Dendritic cell treated with granulocyte-macrophage colony-stimulating factor and Interleukin-4, amounts not matched to agents 40 ng/mL and 50 ng/mL, for 4 days (primary cell): ENCODE measurements at regions not wholly inside any gene's neighbourhood (a gene's known extent, or its start where the extent isn't known, plus 50 kb on each side); places are given as distances from the start of the nearest gene placed in this dataset.
"Not testable (repeated sequence)": the region's sequence is repeated elsewhere in the genome, so short reads cannot be mapped to it uniquely, and the experiment has no call there.

Experiments used
- H3K27ac Mint-ChIP-seq: one replicate; pipeline ENCODE4 v1.8.0; 2022; ENCODE audit warnings: mild to moderate bottlenecking, mixed read lengths
- H3K27me3 Mint-ChIP-seq: one replicate; pipeline ENCODE4 v1.8.0; 2022; ENCODE audit warnings: mild to moderate bottlenecking, mixed read lengths
- H3K36me3 Mint-ChIP-seq: one replicate; pipeline ENCODE4 v1.8.0; 2022; ENCODE audit warnings: low read depth, mixed read lengths
- H3K4me1 Mint-ChIP-seq: one replicate; pipeline ENCODE4 v1.8.0; 2022; ENCODE audit warnings: low read depth, mixed read lengths
- H3K4me3 Mint-ChIP-seq: one replicate; pipeline ENCODE4 v1.8.0; 2022; ENCODE audit warnings: mild to moderate bottlenecking, moderate library complexity, mixed read lengths
- H3K9me3 Mint-ChIP-seq: one replicate; pipeline ENCODE4 v1.8.0; 2022; ENCODE audit warnings: mixed read lengths
- intact Hi-C: fragments of 100-400 bp; cut with micrococcal nuclease; formaldehyde crosslinking; loops from one replicate; pipeline ENCODE4 v1.15.0; 2022

DNA sequence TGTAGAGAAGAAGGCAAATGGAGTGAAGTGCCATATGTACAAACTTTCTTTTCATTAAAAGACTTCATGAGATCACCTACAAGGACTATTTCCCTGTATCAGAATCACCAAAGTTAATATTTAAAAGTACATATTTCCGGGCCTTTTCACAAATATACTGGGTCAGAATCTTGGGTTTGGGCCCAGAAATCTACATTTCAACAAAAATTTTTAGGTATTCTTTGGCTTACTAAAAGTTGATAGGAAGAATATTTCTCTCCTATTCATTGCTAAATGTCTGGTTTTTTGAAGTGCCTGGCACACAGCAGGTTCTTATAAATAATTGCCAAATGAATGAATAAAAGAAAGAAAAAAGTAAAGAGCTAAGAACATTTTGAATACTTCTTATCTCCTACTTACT is 843.8 kb upstream of the ACVR2A start:
- H3K36me3 Mint-ChIP-seq, result no peaks in the 10 kb centered on the region
- peaks cover 22% of the 10 kb centered on the region for H3K9me3 Mint-ChIP-seq
- no peaks in the 10 kb centered on the region for H3K27me3 Mint-ChIP-seq
- intact Hi-C loops, result no loop called here
- no peak overlapping the region for H3K4me3 Mint-ChIP-seq
- H3K4me1 Mint-ChIP-seq, result no peaks in the 10 kb centered on the region
- no peak overlapping the region for H3K27ac Mint-ChIP-seq

DNA sequence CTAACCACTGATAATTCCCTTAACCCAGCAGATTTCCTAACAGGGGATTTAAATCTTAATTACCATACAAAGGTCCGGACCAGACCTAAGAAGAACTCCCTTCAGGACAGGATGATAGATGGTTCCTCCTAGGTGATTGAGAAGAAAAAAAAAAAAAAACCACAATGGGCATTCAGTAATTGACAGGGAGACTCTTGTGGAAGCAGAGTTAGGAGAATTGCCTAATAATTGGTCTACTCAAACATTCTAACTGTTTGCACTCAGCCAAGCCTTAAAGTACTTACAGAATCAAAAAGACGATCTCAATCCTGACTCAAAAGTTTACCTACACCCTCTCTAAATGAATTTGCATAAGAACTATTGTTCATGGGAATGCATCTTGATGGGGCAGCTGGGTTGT is 844.7 kb upstream of the ACVR2A start:
- H3K4me3 Mint-ChIP-seq, H3K27ac Mint-ChIP-seq, H3K27me3 Mint-ChIP-seq, H3K36me3 Mint-ChIP-seq, intact Hi-C loops, H3K4me1 Mint-ChIP-seq: not testable (repeated sequence)
- H3K9me3 Mint-ChIP-seq, result peaks cover 27% of the 10 kb centered on the region

DNA sequence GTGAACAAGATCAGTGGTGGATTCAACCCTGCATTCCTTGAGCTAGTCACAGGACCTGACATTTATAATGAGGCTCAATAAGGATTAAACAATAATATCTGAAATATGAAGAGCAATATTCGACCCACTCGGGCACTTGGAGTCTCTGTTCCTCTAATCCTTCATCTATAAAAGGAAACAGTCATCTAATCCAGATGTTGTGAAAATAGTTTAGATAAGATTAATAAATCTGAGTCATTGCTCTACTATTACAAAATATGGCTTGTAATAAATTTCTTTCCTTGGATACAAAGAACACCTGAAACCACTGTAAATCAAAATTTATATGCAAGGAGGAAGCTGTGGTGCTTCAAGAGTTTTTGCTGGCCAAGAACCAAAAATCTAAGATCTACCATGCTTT is 846.9 kb upstream of the ACVR2A start:
- Mint-ChIP-seq H3K4me1 (no peaks in the 10 kb centered on the region), H3K27ac (no peak overlapping the region), H3K9me3 (peaks cover 30% of the 10 kb centered on the region), H3K27me3 (no peaks in the 10 kb centered on the region), H3K4me3 (no peak overlapping the region), H3K36me3 (no peaks in the 10 kb centered on the region)
- intact Hi-C loops, result no loop called here

DNA sequence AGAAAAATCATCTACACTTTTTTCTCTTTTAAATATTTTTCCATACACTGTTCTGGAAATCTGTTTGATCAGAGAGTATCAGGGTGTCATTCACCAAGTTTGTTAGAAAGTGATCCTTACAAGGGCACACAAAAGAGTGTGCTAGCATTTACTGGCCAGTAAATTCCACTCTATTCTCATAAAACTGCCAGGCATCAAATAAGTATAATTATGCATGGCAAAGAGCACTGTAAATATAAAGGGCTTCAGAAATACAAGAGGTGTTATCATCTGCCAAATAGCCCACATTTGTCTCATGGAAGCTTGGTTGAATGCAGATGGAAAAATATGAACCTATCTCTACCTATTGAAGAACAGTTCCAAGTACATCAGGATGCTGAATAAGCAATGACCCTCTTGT is 847.3 kb upstream of the ACVR2A start:
- intact Hi-C loops, result no loop called here
- no peaks in the 10 kb centered on the region for H3K36me3 Mint-ChIP-seq
- H3K4me3 Mint-ChIP-seq, result no peak overlapping the region
- no peaks in the 10 kb centered on the region for H3K4me1 Mint-ChIP-seq
- no peak overlapping the region for H3K27ac Mint-ChIP-seq
- no peaks in the 10 kb centered on the region for H3K27me3 Mint-ChIP-seq
- H3K9me3 Mint-ChIP-seq, result peaks cover 30% of the 10 kb centered on the region

DNA sequence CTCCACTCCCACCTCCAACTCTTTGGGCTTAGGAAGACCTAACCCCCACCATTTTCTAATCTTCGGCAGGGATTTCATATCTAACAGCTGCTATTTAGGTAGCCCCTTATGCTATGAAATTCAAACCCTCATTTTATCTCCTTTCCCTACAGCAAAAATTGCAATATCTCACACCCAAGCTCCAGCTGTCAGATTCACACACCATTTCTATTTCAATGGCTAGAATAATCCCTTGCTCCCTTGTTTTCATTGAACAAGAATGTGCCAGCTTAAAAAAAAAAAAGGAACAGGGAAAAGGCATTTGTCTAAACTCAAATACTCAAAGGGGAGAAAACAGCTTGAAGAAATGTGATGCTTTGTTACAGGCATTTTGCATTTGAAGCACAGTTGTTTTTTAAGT is 850.6 kb upstream of the ACVR2A start:
- intact Hi-C loops, result no loop called here
- no peaks in the 10 kb centered on the region for H3K36me3 Mint-ChIP-seq

DNA sequence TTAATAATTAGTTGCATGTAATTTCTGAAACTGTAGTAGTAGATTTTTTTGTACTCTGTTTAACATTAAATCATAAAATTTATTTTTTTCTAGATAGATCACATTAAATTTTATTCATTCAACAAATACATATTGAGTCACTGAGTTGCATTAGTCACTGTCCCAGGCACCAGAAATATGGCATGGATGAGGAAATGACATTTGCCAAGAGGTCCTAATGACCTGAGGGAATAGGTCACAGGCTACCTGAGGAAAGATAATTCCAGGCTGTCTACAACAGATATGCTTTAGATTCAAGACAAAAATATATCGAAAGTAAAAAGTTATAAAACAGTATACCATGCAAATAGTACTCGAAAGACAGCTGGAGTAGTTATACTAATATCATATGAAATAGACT is 852.4 kb upstream of the ACVR2A start:
- Mint-ChIP-seq H3K27ac (no peak overlapping the region), H3K27me3 (no peaks in the 10 kb centered on the region), H3K4me3 (no peak overlapping the region), H3K4me1 (no peaks in the 10 kb centered on the region), H3K36me3 (no peaks in the 10 kb centered on the region), H3K9me3 (peaks cover 8% of the 10 kb centered on the region)
- intact Hi-C loops, result no loop called here

More for the DNA sequence above, 850.6 kb upstream of the ACVR2A start:
- Mint-ChIP-seq H3K4me3 (no peak overlapping the region), H3K4me1 (no peaks in the 10 kb centered on the region), H3K27ac (no peak overlapping the region), H3K9me3 (peaks cover 17% of the 10 kb centered on the region), H3K27me3 (no peaks in the 10 kb centered on the region)

DNA sequence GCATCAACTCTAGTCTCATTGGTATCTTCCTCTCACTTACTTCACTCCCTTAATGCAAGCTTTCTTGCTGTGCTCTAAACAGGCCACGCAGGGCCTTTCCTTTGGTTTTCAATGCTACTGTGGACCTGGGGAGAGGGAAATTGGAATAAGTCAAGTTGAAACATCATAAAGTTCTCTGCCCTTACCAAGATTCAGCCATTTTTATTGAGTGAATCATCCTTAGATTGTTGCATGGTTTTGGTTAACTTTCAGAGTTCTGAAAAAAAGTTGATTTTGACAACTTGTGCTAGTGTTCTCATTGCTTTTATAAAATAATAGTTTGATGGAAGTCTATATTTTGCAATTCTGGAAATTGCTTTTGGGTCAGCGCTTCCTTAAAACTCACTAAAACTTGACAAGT is 852.8 kb upstream of the ACVR2A start:
- intact Hi-C loops, result no loop called here
- Mint-ChIP-seq H3K27ac (no peak overlapping the region), H3K4me3 (no peak overlapping the region), H3K27me3 (no peaks in the 10 kb centered on the region), H3K9me3 (peaks cover 8% of the 10 kb centered on the region), H3K4me1 (no peaks in the 10 kb centered on the region), H3K36me3 (no peaks in the 10 kb centered on the region)

DNA sequence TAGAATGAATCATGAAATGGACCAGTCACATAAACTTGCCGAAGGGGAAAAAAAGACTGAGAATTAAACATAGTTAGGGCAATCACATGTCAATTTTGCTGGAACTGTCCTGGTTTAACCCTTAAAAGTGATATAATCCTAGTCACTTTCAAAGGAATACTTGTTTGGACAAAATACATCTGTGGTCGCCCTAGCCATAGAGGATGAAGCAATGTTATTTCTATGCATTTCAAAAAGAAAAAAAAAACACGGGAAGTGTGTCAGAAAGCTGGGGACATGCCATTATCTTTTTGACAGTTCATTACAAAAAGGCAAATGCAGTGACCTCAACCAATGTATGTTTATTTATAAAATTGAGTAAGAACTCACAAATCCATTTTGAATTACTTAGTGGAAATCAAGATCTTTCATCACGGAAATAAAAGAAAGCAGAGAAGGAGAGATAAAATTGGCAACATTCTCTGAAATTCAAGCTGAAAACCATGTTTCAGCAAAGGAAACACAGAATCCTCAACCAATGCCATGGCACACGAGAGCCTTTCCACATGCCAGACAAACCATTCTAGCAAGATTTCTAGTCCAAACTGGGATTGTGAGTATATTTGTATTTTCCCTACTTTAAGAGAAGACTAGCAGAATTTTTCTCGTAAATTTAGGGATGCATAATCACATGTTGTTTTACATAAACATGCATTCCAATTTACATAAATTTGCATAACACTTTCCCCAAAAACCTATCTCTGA is 854.3 kb upstream of the ACVR2A start:
- H3K27ac Mint-ChIP-seq, result no peak overlapping the region

DNA sequence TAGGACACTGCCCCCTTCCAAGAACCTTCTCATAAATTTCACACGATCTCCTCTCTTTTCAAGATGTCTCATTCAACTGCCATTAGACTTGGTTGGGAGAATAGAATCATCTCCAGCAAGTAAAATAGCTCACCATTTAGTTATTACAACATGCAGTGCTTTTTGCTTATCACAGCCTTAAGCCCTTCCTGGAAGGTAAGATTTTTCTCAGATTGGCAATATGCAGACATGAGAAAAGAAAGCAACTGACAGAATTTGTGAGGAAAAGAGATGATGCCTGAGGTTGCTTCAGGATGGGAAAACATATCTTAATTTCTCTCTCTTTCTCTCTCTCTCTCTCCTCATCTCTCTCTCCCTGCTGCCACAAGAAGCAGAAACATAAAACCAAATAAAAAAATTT is 855.1 kb upstream of the ACVR2A start:
- Mint-ChIP-seq H3K9me3 (no peaks in the 10 kb centered on the region), H3K27ac (no peak overlapping the region), H3K4me3 (no peak overlapping the region), H3K27me3 (no peaks in the 10 kb centered on the region), H3K36me3 (no peaks in the 10 kb centered on the region), H3K4me1 (no peaks in the 10 kb centered on the region)
- intact Hi-C loops, result no loop called here

More for the DNA sequence above, 854.3 kb upstream of the ACVR2A start:
- Mint-ChIP-seq H3K4me3 (no peak overlapping the region), H3K4me1 (no peaks in the 10 kb centered on the region), H3K27me3 (no peaks in the 10 kb centered on the region), H3K9me3 (peaks cover 6% of the 10 kb centered on the region), H3K36me3 (no peaks in the 10 kb centered on the region)
- intact Hi-C loops, result no loop called here

DNA sequence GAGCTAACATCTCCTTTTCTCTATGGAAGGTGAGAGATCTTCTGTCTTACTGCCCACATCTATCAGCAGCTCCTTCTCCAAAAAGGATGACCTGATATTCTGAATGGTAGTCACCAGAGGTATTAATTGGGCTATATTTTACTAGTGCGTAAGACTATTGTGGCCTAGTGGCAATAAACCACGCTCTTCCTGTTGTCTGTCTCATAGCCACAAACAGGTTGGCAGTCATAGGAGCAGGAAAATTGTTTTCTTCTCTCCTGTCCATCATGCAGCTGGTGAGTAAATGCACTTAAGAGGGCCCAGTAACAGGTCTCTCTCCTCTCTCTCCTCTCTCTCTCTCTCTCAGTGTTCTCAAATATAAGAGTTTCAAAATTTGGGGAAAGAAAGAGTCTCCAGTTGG is 856.8 kb upstream of the ACVR2A start:
- H3K4me1 Mint-ChIP-seq, result no peaks in the 10 kb centered on the region
- H3K27ac Mint-ChIP-seq, result no peak overlapping the region
- H3K4me3 Mint-ChIP-seq, result no peak overlapping the region
- H3K36me3 Mint-ChIP-seq, result no peaks in the 10 kb centered on the region
- no peaks in the 10 kb centered on the region for H3K9me3 Mint-ChIP-seq
- no peaks in the 10 kb centered on the region for H3K27me3 Mint-ChIP-seq
- intact Hi-C loops, result no loop called here

DNA sequence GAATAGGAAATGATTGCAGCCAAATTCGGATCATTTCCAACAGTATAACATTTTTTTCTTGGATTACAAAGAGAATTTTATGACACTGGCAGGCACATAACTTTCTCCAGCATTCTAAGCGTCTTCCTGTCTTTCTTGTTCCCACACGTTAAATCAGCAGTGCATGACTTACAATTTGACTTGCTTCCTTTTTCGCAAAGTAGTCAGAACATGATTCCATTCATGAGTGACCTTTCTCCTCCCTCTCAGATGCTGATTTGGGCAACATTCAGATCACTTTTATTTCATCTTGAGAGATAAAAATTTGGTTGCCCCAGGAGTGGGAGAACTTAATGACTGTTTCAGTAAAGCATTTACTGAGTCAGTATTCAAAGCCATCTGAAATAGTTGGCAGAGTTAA is 858.7 kb upstream of the ACVR2A start:
- no peak overlapping the region for H3K27ac Mint-ChIP-seq
- peaks cover 3% of the 10 kb centered on the region for H3K9me3 Mint-ChIP-seq
- intact Hi-C loops, result no loop called here

DNA sequence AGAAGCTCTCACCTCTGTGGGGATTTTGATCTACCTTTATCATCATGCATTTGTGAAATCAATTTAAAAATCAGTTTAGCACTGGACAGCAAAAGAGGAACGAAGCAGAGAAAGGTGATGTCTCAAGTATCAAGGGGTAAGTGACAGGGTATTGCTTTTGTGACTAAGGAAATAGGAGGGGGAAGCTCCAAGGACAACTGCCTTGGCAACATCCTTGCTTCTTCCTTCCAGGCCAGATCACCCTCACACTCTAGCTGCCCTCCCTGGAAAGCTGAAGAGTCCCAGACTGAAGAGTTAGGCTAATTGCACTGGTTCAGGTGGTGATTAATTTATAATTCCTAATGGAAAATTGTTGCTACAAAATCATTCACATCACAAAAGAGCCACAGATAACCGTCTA is 859.1 kb upstream of the ACVR2A start:
- H3K36me3 Mint-ChIP-seq, result no peaks in the 10 kb centered on the region
- no peak overlapping the region for H3K27ac Mint-ChIP-seq
- H3K4me1 Mint-ChIP-seq, result no peaks in the 10 kb centered on the region
- H3K4me3 Mint-ChIP-seq, result no peak overlapping the region
- intact Hi-C loops, result no loop called here
- peaks cover 7% of the 10 kb centered on the region for H3K9me3 Mint-ChIP-seq
- no peaks in the 10 kb centered on the region for H3K27me3 Mint-ChIP-seq

More for the DNA sequence above, 858.7 kb upstream of the ACVR2A start:
- H3K4me1 Mint-ChIP-seq, result no peaks in the 10 kb centered on the region
- no peaks in the 10 kb centered on the region for H3K36me3 Mint-ChIP-seq
- no peaks in the 10 kb centered on the region for H3K27me3 Mint-ChIP-seq
- H3K4me3 Mint-ChIP-seq, result no peak overlapping the region

DNA sequence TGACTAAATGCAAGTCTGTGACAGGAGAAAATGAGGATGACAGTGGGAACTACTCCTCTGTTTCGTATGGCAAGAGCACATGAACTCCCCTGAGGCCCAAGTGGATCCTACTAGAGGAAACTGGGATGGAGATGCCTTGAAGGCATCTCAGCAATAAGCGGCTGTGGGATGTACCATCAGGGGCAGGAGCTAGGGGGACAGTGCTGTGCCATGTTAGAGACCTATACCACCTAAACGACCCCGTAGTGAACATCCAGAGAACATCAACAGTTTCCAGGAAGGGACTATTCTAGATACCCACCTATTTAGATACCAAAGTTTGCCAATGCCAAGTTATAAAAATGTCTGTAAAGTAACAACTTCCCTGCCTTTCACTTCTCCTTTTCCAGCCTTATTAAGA is 860.8 kb upstream of the ACVR2A start:
- Mint-ChIP-seq H3K4me3 (no peak overlapping the region), H3K4me1 (no peaks in the 10 kb centered on the region), H3K36me3 (no peaks in the 10 kb centered on the region), H3K9me3 (peaks cover 24% of the 10 kb centered on the region), H3K27me3 (no peaks in the 10 kb centered on the region), H3K27ac (no peak overlapping the region)
- intact Hi-C loops, result no loop called here

DNA sequence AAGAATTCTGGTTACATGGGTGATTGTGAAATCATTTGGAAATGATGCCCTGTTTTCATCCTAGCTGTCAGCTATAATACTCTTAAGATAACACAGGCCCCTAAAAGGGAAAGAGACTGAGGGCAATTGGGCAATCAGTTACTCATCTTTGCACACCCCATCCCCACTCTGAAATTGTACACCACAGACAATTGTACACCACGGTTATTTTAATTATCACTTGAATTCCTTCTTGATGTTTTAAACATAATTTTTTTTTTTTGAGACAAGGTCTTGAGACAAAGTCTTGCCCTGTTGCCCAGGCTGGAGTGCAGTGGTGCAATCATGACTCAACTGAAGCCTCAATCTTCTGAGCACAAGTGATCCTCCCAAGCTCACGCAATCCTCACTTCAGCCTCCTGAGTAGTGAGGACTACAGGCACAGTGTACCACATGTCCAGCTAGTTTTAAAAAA is 862.4 kb upstream of the ACVR2A start:
- H3K36me3 Mint-ChIP-seq, result no peaks in the 10 kb centered on the region
- no peak overlapping the region for H3K27ac Mint-ChIP-seq
- peaks cover 27% of the 10 kb centered on the region for H3K9me3 Mint-ChIP-seq
- H3K4me3 Mint-ChIP-seq, result no peak overlapping the region
- intact Hi-C loops, result no loop called here
- no peaks in the 10 kb centered on the region for H3K27me3 Mint-ChIP-seq
- H3K4me1 Mint-ChIP-seq, result no peaks in the 10 kb centered on the region

DNA sequence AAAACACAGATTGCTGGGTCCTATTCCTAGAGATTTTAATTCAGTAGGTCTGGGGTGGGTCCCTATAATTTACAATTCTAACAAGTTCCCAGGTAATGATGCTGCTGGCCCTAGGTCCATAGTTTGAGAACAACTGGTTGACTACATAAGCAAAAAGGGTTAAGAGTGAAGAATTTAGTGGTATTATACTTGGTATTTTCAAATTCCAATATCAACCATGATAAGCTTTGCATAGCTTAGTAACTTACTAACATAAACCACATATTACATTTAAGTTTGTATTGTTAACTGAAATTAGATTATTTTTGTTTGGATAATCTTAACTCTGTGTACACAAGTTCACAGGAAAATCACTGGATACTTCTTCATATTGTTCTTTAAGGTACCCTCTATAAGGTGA is 862.9 kb upstream of the ACVR2A start:
- no peak overlapping the region for H3K4me3 Mint-ChIP-seq
- intact Hi-C loops, result no loop called here
- H3K27me3 Mint-ChIP-seq, result no peaks in the 10 kb centered on the region
- H3K9me3 Mint-ChIP-seq, result peaks cover 27% of the 10 kb centered on the region
- H3K36me3 Mint-ChIP-seq, result no peaks in the 10 kb centered on the region
- no peak overlapping the region for H3K27ac Mint-ChIP-seq
- H3K4me1 Mint-ChIP-seq, result no peaks in the 10 kb centered on the region
